H1 (cell line): ENCODE measurements at regions not wholly inside any gene's neighbourhood (a gene's known extent, or its start where the extent isn't known, plus 50 kb on each side); places are given as distances from the start of the nearest gene placed in this dataset.

Experiments
- CTCF ChIA-PET: fragments of 300-600 bp; sonication (Branson Sonifier 250); formaldehyde crosslinking; loops from one replicate; lab custom pipeline; 2021; ENCODE audit not compliant: partially characterized antibody; lab: Charles Lee
- POLR2A ChIA-PET: fragments of 300-600 bp; sonication (Branson Sonifier 250); formaldehyde crosslinking; loops from one replicate; lab custom pipeline; 2021; ENCODE audit warnings: inconsistent platforms; ENCODE audit not compliant: partially characterized antibody; lab: Charles Lee
- DNase-seq, 2 experiments: peaks; one replicate each; pipeline versions ENCODE4 v3.0.0 to v3.0.0-alpha.2; 2010 to 2022; ENCODE audit warnings: low spot score in 2 of 2, low read depth in 1 of 2, mixed read lengths in 1 of 2
- FAIRE-seq: peaks from 2 replicates; lab custom pipeline; 2011; peaks lifted over from hg19 to GRCh38; lab: Jason Lieb, UNC
- H2AFZ ChIP-seq: 2 replicates; pipeline ENCODE4 v1.8.1; 2012; ENCODE audit warnings: low read length, inconsistent platforms
- H2AK5ac ChIP-seq: 2 replicates; pipeline ENCODE4 v1.6.1; 2013; ENCODE audit warnings: low read depth, low read length
- H2BK120ac ChIP-seq: replicated peaks from 2 replicates; pipeline ENCODE3; 2013; ENCODE audit warnings: low read depth, low read length, inconsistent platforms
- H2BK12ac ChIP-seq: 2 replicates; pipeline ENCODE4 v1.6.1; 2013; ENCODE audit warnings: low read depth, low read length
- H2BK15ac ChIP-seq: 2 replicates; pipeline ENCODE4 v1.6.1; 2013; ENCODE audit warnings: low read length
- H2BK20ac ChIP-seq: 2 replicates; pipeline ENCODE4 v1.6.1; 2013; ENCODE audit warnings: low read length
- H2BK5ac ChIP-seq: 2 replicates; pipeline ENCODE4 v1.6.1; 2013; ENCODE audit warnings: low read depth, low read length
- H3K14ac ChIP-seq: 2 replicates; pipeline ENCODE4 v1.6.1; 2013; ENCODE audit warnings: inconsistent platforms; ENCODE audit not compliant: insufficient read length
- H3K18ac ChIP-seq: 2 replicates; pipeline ENCODE4 v1.6.1; 2013; ENCODE audit warnings: low read length; ENCODE audit errors: extremely low read depth
- H3K23ac ChIP-seq: 2 replicates; pipeline ENCODE4 v1.6.1; 2013; ENCODE audit warnings: inconsistent platforms; ENCODE audit not compliant: insufficient read length
- H3K23me2 ChIP-seq: 2 replicates; pipeline ENCODE4 v1.6.1; 2013; ENCODE audit warnings: low read depth, low read length
- H3K27ac ChIP-seq: 2 replicates; pipeline ENCODE4 v1.6.1; 2011; ENCODE audit warnings: low read depth, low read length, inconsistent platforms
- H3K27me3 ChIP-seq, 4 experiments: replicated peaks in 1 of 4; 1 replicate in 1 of 4; 2 replicates in 3 of 4; pipeline versions ENCODE4 v1.6.1 to v1.8.1; 2011 to 2013; ENCODE audit warnings: low read length in 3 of 4, mild to moderate bottlenecking in 3 of 4, inconsistent platforms in 2 of 4, mixed read lengths in 2 of 4, moderate library complexity in 1 of 4; ENCODE audit not compliant: control insufficient read depth in 3 of 4, insufficient read depth in 3 of 4; ENCODE audit errors: extremely low read depth in 1 of 4
- H3K36me3 ChIP-seq, 4 experiments: 2 replicates each; pipeline versions ENCODE4 v1.6.1 to v1.8.1; 2011 to 2013; ENCODE audit warnings: mild to moderate bottlenecking in 4 of 4, low read length in 3 of 4, moderate library complexity in 2 of 4, control low read depth in 1 of 4, inconsistent platforms in 1 of 4; ENCODE audit not compliant: insufficient read depth in 4 of 4, control insufficient read depth in 2 of 4
- H3K4ac ChIP-seq: replicated peaks from 2 replicates; pipeline ENCODE3; 2013; ENCODE audit warnings: low read length, low read depth, mixed read lengths, inconsistent platforms; ENCODE audit not compliant: insufficient read length
- H3K4me1 ChIP-seq, 4 experiments: replicated peaks in 1 of 4; 1 replicate in 1 of 4; 2 replicates in 3 of 4; pipeline versions ENCODE4 v1.6.1 to v1.8.1; 2011 to 2013; ENCODE audit warnings: low read length in 3 of 4, inconsistent platforms in 2 of 4, mixed read lengths in 1 of 4; ENCODE audit not compliant: insufficient read depth in 4 of 4, control insufficient read depth in 3 of 4
- H3K4me2 ChIP-seq, 2 experiments: 2 replicates each; pipeline versions ENCODE4 v1.6.1 to v1.8.1; 2011 to 2013; ENCODE audit warnings: low read depth in 2 of 2, low read length in 2 of 2, control low read depth in 1 of 2, inconsistent platforms in 1 of 2, mild to moderate bottlenecking in 1 of 2; ENCODE audit not compliant: insufficient read depth in 1 of 2
- H3K4me3 ChIP-seq, 4 experiments: fragments of 200-600, 300-600 bp in 1 of 4; sonication (generic), shearing (Covaris generic), sonication (Bioruptor Twin) in 1 of 4; 2 replicates each; pipeline versions ENCODE4 v1.5.1 to v1.8.1; 2011 to 2016; ENCODE audit warnings: low read length in 4 of 4, low read depth in 3 of 4, control low read depth in 2 of 4, inconsistent platforms in 2 of 4, mild to moderate bottlenecking in 2 of 4, mixed read lengths in 1 of 4, moderate library complexity in 1 of 4; ENCODE audit not compliant: insufficient read depth in 2 of 4; ENCODE audit errors: extremely low read depth in 1 of 4
- H3K56ac ChIP-seq: replicated peaks from 2 replicates; pipeline ENCODE3; 2013; ENCODE audit warnings: low read depth, mild to moderate bottlenecking, mixed read lengths, low read length, inconsistent platforms; ENCODE audit not compliant: insufficient read length
- H3K79me1 ChIP-seq: 2 replicates; pipeline ENCODE4 v1.6.1; 2013; ENCODE audit warnings: low read depth, low read length, control low read depth
- H3K79me2 ChIP-seq, 2 experiments: 2 replicates each; pipeline versions ENCODE4 v1.6.1 to v1.8.1; 2012 to 2013; ENCODE audit warnings: low read length in 2 of 2, mild to moderate bottlenecking in 2 of 2, inconsistent platforms in 1 of 2; ENCODE audit not compliant: insufficient read depth in 2 of 2, control insufficient read depth in 1 of 2
- H3K9ac ChIP-seq, 4 experiments: replicated peaks in 1 of 4; 1 replicate in 1 of 4; 2 replicates in 3 of 4; pipeline versions ENCODE4 v1.6.1 to v1.8.1; 2011 to 2013; ENCODE audit warnings: low read depth in 3 of 4, low read length in 3 of 4, control low read depth in 2 of 4, mild to moderate bottlenecking in 2 of 4, moderate library complexity in 2 of 4, inconsistent platforms in 1 of 4; ENCODE audit errors: extremely low read depth in 1 of 4
- H3K9me3 ChIP-seq, 2 experiments: 2 replicates each; pipeline versions ENCODE4 v1.6.1 to v1.8.1; 2012 to 2013; ENCODE audit warnings: mild to moderate bottlenecking in 2 of 2, moderate library complexity in 2 of 2, control low read depth in 1 of 2, inconsistent platforms in 1 of 2, low read depth in 1 of 2, low read length in 1 of 2, mixed read lengths in 1 of 2; ENCODE audit not compliant: insufficient read depth in 2 of 2
- H4K20me1 ChIP-seq, 2 experiments: replicated peaks in 1 of 2; 2 replicates each; pipeline versions ENCODE3 to v1.8.1; 2011 to 2013; ENCODE audit warnings: inconsistent platforms in 2 of 2, low read length in 2 of 2, mild to moderate bottlenecking in 1 of 2; ENCODE audit not compliant: insufficient read depth in 2 of 2, control insufficient read depth in 1 of 2
- H4K5ac ChIP-seq: 2 replicates; pipeline ENCODE4 v1.6.1; 2013; ENCODE audit warnings: low read length, low read depth, mixed read lengths, inconsistent platforms; ENCODE audit not compliant: insufficient read length
- H4K8ac ChIP-seq: 2 replicates; pipeline ENCODE4 v1.8.0; 2013; ENCODE audit warnings: mild to moderate bottlenecking, moderate library complexity, low read length, inconsistent platforms; ENCODE audit not compliant: insufficient read depth; ENCODE audit errors: extremely low read depth
- H4K91ac ChIP-seq: replicated peaks from 2 replicates; pipeline ENCODE3; 2013; ENCODE audit warnings: low read length, mixed read lengths, inconsistent platforms; ENCODE audit not compliant: insufficient read length
- CBX5 ChIP-seq: fragments of 300-800, 300-1000 bp; sonication (generic); IDR thresholded peaks from 2 replicates; pipeline ENCODE4 v1.7.1; 2016; ENCODE audit warnings: antibody characterized with exemption, low read length, low read depth
- CHD1 ChIP-seq: IDR thresholded peaks from 2 replicates; pipeline ENCODE4 v1.6.1; 2012; ENCODE audit warnings: low read depth, low read length, improper control_type of control experiment
- HDAC2 ChIP-seq, 2 experiments: fragments of 300-600 bp in 1 of 2; sonication (generic) in 1 of 2; IDR thresholded peaks; 2 replicates each; pipeline ENCODE4 v1.6.1; 2011 to 2012; ENCODE audit warnings: low read depth in 2 of 2, low read length in 2 of 2, mild to moderate bottlenecking in 2 of 2, moderate library complexity in 2 of 2, borderline replicate concordance in 1 of 2, inconsistent platforms in 1 of 2
- HDAC6 ChIP-seq: IDR thresholded peaks from one replicate; pipeline ENCODE4 v1.7.1; 2012; ENCODE audit warnings: low read depth, mild to moderate bottlenecking, inconsistent platforms, low read length, moderate library complexity
- MAFK ChIP-seq: IDR thresholded peaks from 2 replicates; pipeline ENCODE4 v1.6.1; 2012; ENCODE audit warnings: low read depth, mild to moderate bottlenecking, improper control_type of control experiment, low read length
- POLR2AphosphoS5 ChIP-seq: IDR thresholded peaks from 2 replicates; pipeline ENCODE4 v1.6.1; 2011; ENCODE audit warnings: low read depth, low read length
- POU5F1 ChIP-seq: IDR thresholded peaks from 2 replicates; pipeline ENCODE4 v1.6.1; 2011; ENCODE audit warnings: low read depth, mild to moderate bottlenecking, low read length, moderate library complexity
- RFX5 ChIP-seq: IDR thresholded peaks from 2 replicates; pipeline ENCODE4 v1.6.1; 2011; ENCODE audit warnings: low read depth, low read length, improper control_type of control experiment, borderline replicate concordance
- RNF2 ChIP-seq: fragments of 200-900, 300-1000 bp; sonication (generic); IDR thresholded peaks from 2 replicates; pipeline ENCODE4 v1.7.1; 2016; ENCODE audit warnings: borderline replicate concordance, low read depth, mild to moderate bottlenecking, antibody characterized with exemption, low read length; ENCODE audit not compliant: poor library complexity, severe bottlenecking; ENCODE audit errors: missing control alignments
- RXRA ChIP-seq: IDR thresholded peaks from 2 replicates; pipeline ENCODE4 v1.6.1; 2011; ENCODE audit warnings: low read depth, mild to moderate bottlenecking, low read length, moderate library complexity; ENCODE audit not compliant: insufficient read depth
- SIX5 ChIP-seq: IDR thresholded peaks from 2 replicates; pipeline ENCODE4 v1.6.1; 2011; ENCODE audit warnings: mild to moderate bottlenecking, low read depth, low read length
- WGBS, 2 experiments: shearing (Covaris generic) in 1 of 2; methylation state at CpG; one replicate each; pipeline versions ENCODE4 v1.1.6 to v1.1.7; 2013 to 2015; ENCODE audit warnings: low lambda C conversion rate in 2 of 2, mixed read lengths in 2 of 2, inconsistent platforms in 1 of 2, low coverage in 1 of 2, missing lambda C conversion rate in 1 of 2; ENCODE audit not compliant: insufficient replicate concordance in 2 of 2, insufficient coverage in 1 of 2, insufficient read length in 1 of 2; ENCODE audit errors: extremely low coverage in 1 of 2, missing lambda C conversion rate in 1 of 2; 5-methylcytosine and 5-hydroxymethylcytosine counted together
- TF ChIP-seq, protein P1 (sequence below): IDR thresholded peaks from 2 replicates; pipeline ENCODE4 v1.6.1; 2011; ENCODE audit warnings: low read length, improper control_type of control experiment
- TF ChIP-seq, protein P2 (sequence below): IDR thresholded peaks from 2 replicates; pipeline ENCODE4 v1.6.1; 2011; ENCODE audit warnings: low read depth, mild to moderate bottlenecking, low read length; ENCODE audit not compliant: insufficient read depth

DNA sequence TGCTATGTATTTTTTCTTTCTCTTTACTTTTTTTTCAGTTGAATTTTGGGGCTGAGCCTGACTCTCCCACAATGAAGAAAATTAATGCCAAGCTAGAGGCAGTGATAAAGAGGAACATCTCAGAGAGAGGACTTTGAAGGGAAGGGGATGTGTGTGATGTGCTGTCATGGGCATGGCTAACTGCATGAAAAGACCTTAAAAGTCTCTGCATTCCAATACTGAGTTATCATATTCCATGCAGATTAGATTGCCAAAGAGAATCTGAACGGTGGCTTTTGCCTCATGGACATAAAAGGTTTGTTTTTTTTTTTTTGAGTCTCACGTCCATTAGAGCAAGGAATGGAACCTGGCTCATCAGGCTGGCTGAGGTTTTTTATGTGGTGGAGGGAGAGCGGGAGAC, 213.9 kb downstream of the PIK3C3 start:
- Histone ChIP-seq H3K4ac (no peak overlapping the region), H3K79me2 (no peaks in the 10 kb centered on the region), H3K79me1 (no peaks in the 10 kb centered on the region), H3K27me3 (no peaks in the 10 kb centered on the region), H3K56ac (no peak overlapping the region), H3K4me2 (no peak overlapping the region), H3K9ac (no peak overlapping the region), H2BK15ac (no peak overlapping the region), H4K5ac (no peak overlapping the region), H4K8ac (no peak overlapping the region), H3K18ac (no peak overlapping the region), H4K20me1 (no peaks in the 10 kb centered on the region), H3K4me1 (no peaks in the 10 kb centered on the region), H2BK20ac (no peak overlapping the region), H2AK5ac (no peak overlapping the region), H3K9me3 (no peaks in the 10 kb centered on the region), H3K23me2 (no peaks in the 10 kb centered on the region; the same call in 1 of the 2 replicates), H3K23ac (no peak overlapping the region), H3K4me3 (no peak overlapping the region), H2BK120ac (no peak overlapping the region), H3K27ac (no peak overlapping the region), H3K36me3 (no peaks in the 10 kb centered on the region), H2AFZ (no peak overlapping the region), H4K91ac (no peak overlapping the region), H2BK5ac (no peak overlapping the region), H2BK12ac (no peak overlapping the region), H3K14ac (no peak overlapping the region)
- CTCF ChIA-PET: interaction anchor here (0.6 to 1.3 kb wide), 3 partner anchors 10 to 319 kb away, joined by 3 to 4 read pairs (median 3); no protein-coding TSS in a partner anchor
- POLR2A ChIA-PET: no interaction called here
- WGBS, 2 experiments: 76% methylated on average over 3 of the region's 3 CpGs; no CpG with 5 or more reads in 1 of the 2 experiments
- no peak for DNase-seq
- no peak for FAIRE-seq
- TF ChIP-seq HDAC6 (no peak), RNF2 (no peak), RXRA (no peak), RFX5 (no peak), POLR2AphosphoS5 (no peak), POU5F1 (no peak), HDAC2 (IDR thresholded peaks at IDR 0.05; ENCODE audit: borderline replicate concordance in 1 of 2, low read depth in 2 of 2, low read length in 2 of 2) (no peak), CHD1 (no peak), CBX5 (no peak), MAFK (no peak), SIX5 (no peak)
- TF ChIP-seq, protein P1, sequence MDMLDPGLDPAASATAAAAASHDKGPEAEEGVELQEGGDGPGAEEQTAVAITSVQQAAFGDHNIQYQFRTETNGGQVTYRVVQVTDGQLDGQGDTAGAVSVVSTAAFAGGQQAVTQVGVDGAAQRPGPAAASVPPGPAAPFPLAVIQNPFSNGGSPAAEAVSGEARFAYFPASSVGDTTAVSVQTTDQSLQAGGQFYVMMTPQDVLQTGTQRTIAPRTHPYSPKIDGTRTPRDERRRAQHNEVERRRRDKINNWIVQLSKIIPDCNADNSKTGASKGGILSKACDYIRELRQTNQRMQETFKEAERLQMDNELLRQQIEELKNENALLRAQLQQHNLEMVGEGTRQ: no peak
- TF ChIP-seq, protein P2, sequence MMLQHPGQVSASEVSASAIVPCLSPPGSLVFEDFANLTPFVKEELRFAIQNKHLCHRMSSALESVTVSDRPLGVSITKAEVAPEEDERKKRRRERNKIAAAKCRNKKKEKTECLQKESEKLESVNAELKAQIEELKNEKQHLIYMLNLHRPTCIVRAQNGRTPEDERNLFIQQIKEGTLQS: no peak
